ENCODE measurements at regions not wholly inside any gene's neighbourhood (a gene's known extent, or its start where the extent isn't known, plus 50 kb on each side); places are given as distances from the start of the nearest gene placed in this dataset.

GRCh38 chr12:103086471-103086870, 129.0 kb downstream of the ASCL1 start:
- TF ChIP-seq YY1 (IDR thresholded peaks at IDR 0.05; ENCODE audit: insufficient read depth, insufficient read length) (no peak), SUZ12 (IDR thresholded peaks at IDR 0.05; ENCODE audit: extremely low read depth, insufficient read depth, insufficient read length) (no peak), ZNF274 (IDR thresholded peaks at IDR 0.05; ENCODE audit: low read depth, low read length) (no peak)

Data from NT2/D1 (cell line).